SK-N-SH (cell line): ENCODE measurements at regions not wholly inside any gene's neighbourhood (a gene's known extent, or its start where the extent isn't known, plus 50 kb on each side); places are given as distances from the start of the nearest gene placed in this dataset.

ENCODE experiments used
- CTCF ChIA-PET: fragments of 300-600, 350-600 bp; formaldehyde crosslinking; extraction: SDS; loops from one replicate; lab custom pipeline; 2021; lab: Yijun Ruan, JAX
- POLR2A ChIA-PET: fragments of 350-600 bp; sonication (Branson Sonifier 250); formaldehyde crosslinking; extraction: SDS; loops from one replicate; lab custom pipeline; 2020; ENCODE audit warnings: antibody characterized with exemption, inconsistent platforms; lab: Yijun Ruan, JAX
- DNase-seq: peaks from one replicate; pipeline ENCODE4 v3.0.0; 2012
- H2AFZ ChIP-seq: fragments of 200-600 bp; sonication (generic); 2 replicates; pipeline ENCODE4 v1.8.1; 2016; ENCODE audit warnings: antibody characterized with exemption, mild to moderate bottlenecking, low read depth
- H3F3A ChIP-seq: fragments of 200-600 bp; sonication (generic); replicated peaks from 2 replicates; pipeline ENCODE3; 2016; ENCODE audit warnings: antibody characterized with exemption, mild to moderate bottlenecking; ENCODE audit not compliant: insufficient read depth
- H3K27ac ChIP-seq, 2 experiments: fragments of 200-500 bp in 1 of 2; fragments of 200-600 bp in 1 of 2; sonication (Bioruptor generic) in 1 of 2; sonication (generic), shearing (Covaris generic) in 1 of 2; 2 replicates each; pipeline versions ENCODE4 v1.5.1 to v1.6.1; 2014 to 2016; ENCODE audit warnings: low read depth in 2 of 2, inconsistent platforms in 1 of 2, low read length in 1 of 2, mild to moderate bottlenecking in 1 of 2, mixed read lengths in 1 of 2
- H3K27me3 ChIP-seq: fragments of 200-600 bp; sonication (generic), shearing (Covaris generic); 2 replicates; pipeline ENCODE4 v1.6.1; 2016; ENCODE audit warnings: mixed run types; ENCODE audit not compliant: insufficient read depth
- H3K36me3 ChIP-seq, 2 experiments: fragments of 200-500 bp in 1 of 2; fragments of 200-600 bp in 1 of 2; sonication (Bioruptor generic) in 1 of 2; sonication (generic) in 1 of 2; replicated peaks in 1 of 2; 2 replicates each; pipeline versions ENCODE3 to v1.5.1; 2014 to 2016; ENCODE audit warnings: low read length in 1 of 2, mild to moderate bottlenecking in 1 of 2; ENCODE audit not compliant: insufficient read depth in 2 of 2, control insufficient read depth in 1 of 2
- H3K4me1 ChIP-seq, 2 experiments: fragments of 200-500 bp in 1 of 2; fragments of 200-600 bp in 1 of 2; sonication (Bioruptor generic) in 1 of 2; sonication (generic), shearing (Covaris generic) in 1 of 2; 2 replicates each; pipeline versions ENCODE4 v1.5.1 to v1.6.1; 2014 to 2016; ENCODE audit warnings: low read depth in 1 of 2, low read length in 1 of 2, mixed run types in 1 of 2; ENCODE audit not compliant: insufficient read depth in 2 of 2, control insufficient read depth in 1 of 2
- H3K4me2 ChIP-seq: fragments of 200-600 bp; sonication (generic), shearing (Covaris generic); 2 replicates; pipeline ENCODE4 v1.6.1; 2017; ENCODE audit warnings: mixed run types
- H3K4me3 ChIP-seq, 2 experiments: fragments of 200-500 bp in 1 of 2; fragments of 200-600 bp in 1 of 2; sonication (Bioruptor generic) in 1 of 2; sonication (generic), shearing (Covaris generic) in 1 of 2; 2 replicates each; pipeline versions ENCODE4 v1.5.1 to v1.8.1; 2014 to 2016; ENCODE audit warnings: low read depth in 2 of 2, inconsistent platforms in 1 of 2, low read length in 1 of 2, mild to moderate bottlenecking in 1 of 2, mixed read lengths in 1 of 2, moderate library complexity in 1 of 2
- H3K79me2 ChIP-seq: fragments of 200-600 bp; sonication (generic); 2 replicates; pipeline ENCODE4 v1.8.1; 2017; ENCODE audit warnings: mild to moderate bottlenecking; ENCODE audit not compliant: insufficient read depth
- H3K9ac ChIP-seq: fragments of 200-600 bp; sonication (generic); 2 replicates; pipeline ENCODE4 v1.6.1; 2017; ENCODE audit warnings: mixed run types
- H3K9me2 ChIP-seq: fragments of 200-600 bp; sonication (generic); 2 replicates; pipeline ENCODE4 v1.6.1; 2017; ENCODE audit warnings: mixed run types
- H3K9me3 ChIP-seq: fragments of 200-600 bp; sonication (generic); 2 replicates; pipeline ENCODE4 v1.6.1; 2017; ENCODE audit warnings: mixed run types, mild to moderate bottlenecking, moderate library complexity
- H4K20me1 ChIP-seq: fragments of 200-600 bp; sonication (generic); 2 replicates; pipeline ENCODE4 v1.6.1; 2017; ENCODE audit warnings: mild to moderate bottlenecking, mixed run types; ENCODE audit not compliant: insufficient read depth
- CHD2 ChIP-seq: fragments of 150-350 bp; IDR thresholded peaks from 2 replicates; pipeline ENCODE4 v1.6.1; 2018; ENCODE audit warnings: low read length; ENCODE audit not compliant: partially characterized antibody
- ELF1 ChIP-seq: IDR thresholded peaks from 2 replicates; pipeline ENCODE4 v1.4.0; 2012
- EP300 ChIP-seq, 2 experiments: IDR thresholded peaks; 2 replicates each; pipeline versions ENCODE4 v1.4.0 to v1.6.1; 2012; ENCODE audit warnings: borderline replicate concordance in 1 of 2, low read depth in 1 of 2, low read length in 1 of 2
- FOXJ3 ChIP-seq: sonication (generic); formaldehyde crosslinking; IDR thresholded peaks from 2 replicates; pipeline ENCODE4 v1.5.1; 2020; ENCODE audit warnings: mild to moderate bottlenecking, missing genetic modification reagents
- GABPA ChIP-seq: IDR thresholded peaks from 2 replicates; pipeline ENCODE4 v1.4.0; 2012; ENCODE audit warnings: low read depth, mild to moderate bottlenecking
- GATA2 ChIP-seq: sonication (generic); formaldehyde crosslinking; IDR thresholded peaks from 2 replicates; pipeline ENCODE4 v1.5.0; 2020; ENCODE audit warnings: mild to moderate bottlenecking, missing genetic modification reagents
- JUND ChIP-seq: IDR thresholded peaks from 2 replicates; pipeline ENCODE4 v1.4.0; 2012
- MEF2A ChIP-seq: IDR thresholded peaks from 2 replicates; pipeline ENCODE4 v1.4.0; 2012; ENCODE audit warnings: low read depth, borderline replicate concordance
- NRF1 ChIP-seq: IDR thresholded peaks from 2 replicates; pipeline ENCODE4 v1.6.1; 2012; ENCODE audit warnings: low read depth, mild to moderate bottlenecking, low read length
- POLR2AphosphoS5 ChIP-seq: IDR thresholded peaks from 2 replicates; pipeline ENCODE4 v1.6.1; 2012; ENCODE audit warnings: low read depth, low read length
- RCOR1 ChIP-seq: fragments of 150-350 bp; IDR thresholded peaks from 2 replicates; pipeline ENCODE4 v1.6.1; 2017; ENCODE audit warnings: antibody characterized with exemption, low read length
- RFX5 ChIP-seq: IDR thresholded peaks from 2 replicates; pipeline ENCODE4 v1.6.1; 2012; ENCODE audit warnings: mild to moderate bottlenecking, improper control_type of control experiment, low read length
- SIN3A ChIP-seq: IDR thresholded peaks from 2 replicates; pipeline ENCODE4 v1.6.1; 2012; ENCODE audit warnings: low read depth, mild to moderate bottlenecking, low read length, moderate library complexity, borderline replicate concordance
- TAF1 ChIP-seq: IDR thresholded peaks from 2 replicates; pipeline ENCODE4 v1.6.1; 2012; ENCODE audit warnings: low read depth, mild to moderate bottlenecking, low read length, moderate library complexity, borderline replicate concordance
- TCF12 ChIP-seq: IDR thresholded peaks from 2 replicates; pipeline ENCODE4 v1.4.0; 2012
- WGBS: methylation state at CpG from one replicate; pipeline ENCODE4 v1.1.6; 2017; ENCODE audit warnings: low lambda C conversion rate; 5-methylcytosine and 5-hydroxymethylcytosine counted together
- TF ChIP-seq, protein P1 (sequence below): fragments of 150-350 bp; IDR thresholded peaks from 2 replicates; pipeline ENCODE4 v1.6.1; 2017; ENCODE audit warnings: antibody characterized with exemption, low read length, low read depth, borderline replicate concordance
- TF ChIP-seq, protein P2 (sequence below): fragments of 150-350 bp; IDR thresholded peaks from 2 replicates; pipeline ENCODE4 v1.6.1; 2016; ENCODE audit warnings: mild to moderate bottlenecking, low read depth, low read length

DNA sequence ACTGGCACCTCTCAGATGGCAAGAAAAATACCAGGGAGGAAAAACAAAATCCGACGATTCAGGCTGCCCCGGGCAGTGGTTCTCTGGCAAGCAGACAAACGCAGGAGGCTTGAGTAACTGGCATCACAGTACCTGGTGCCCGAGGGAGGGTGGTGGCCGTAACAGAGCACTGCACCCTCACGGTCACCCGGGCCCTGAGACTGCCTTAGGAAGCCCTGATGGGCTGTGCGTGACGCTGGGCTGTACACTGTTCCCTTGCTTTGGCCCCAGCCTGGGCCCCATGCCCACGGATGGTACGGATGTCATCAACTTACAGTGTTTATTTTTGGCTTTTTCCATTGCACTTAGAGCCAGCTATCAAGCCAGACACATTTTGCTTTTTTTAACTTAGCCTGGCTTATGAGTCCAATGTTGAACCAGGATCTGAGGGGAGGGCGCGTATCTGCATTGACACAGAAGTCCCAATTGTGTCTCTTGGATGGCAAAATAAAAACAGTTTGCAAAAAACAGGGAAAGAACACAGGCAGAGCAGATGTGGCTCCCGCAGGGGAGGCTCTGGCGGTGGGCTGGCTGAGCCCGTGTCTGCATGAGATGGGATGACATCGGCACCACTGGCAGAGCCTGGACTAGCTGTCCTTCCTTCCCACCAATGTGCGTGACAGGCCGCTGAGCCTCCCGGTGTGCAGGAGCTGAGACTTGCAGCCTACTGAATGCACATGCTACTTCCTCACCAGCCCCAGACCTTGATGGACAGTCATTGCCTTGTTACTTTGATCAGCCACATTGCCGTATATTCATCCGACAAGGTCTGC lies 287.7 kb downstream of the FOXL1 start:
- no peaks in the 10 kb centered on the region for H4K20me1 ChIP-seq
- H3K9ac ChIP-seq, result no peak overlapping the region
- TF ChIP-seq GATA2 (no peak), FOXJ3 (CRISPR knock-in tag) (no peak), EP300 (IDR thresholded peaks at IDR 0.05; ENCODE audit: borderline replicate concordance in 1 of 2, low read depth in 1 of 2, low read length in 1 of 2) (no peak), GABPA (no peak), CHD2 (no peak), TAF1 (no peak), RFX5 (no peak), MEF2A (no peak), RCOR1 (no peak), JUND (no peak), SIN3A (no peak), TCF12 (no peak), ELF1 (no peak), NRF1 (no peak), POLR2AphosphoS5 (no peak)
- TF ChIP-seq, protein P1, sequence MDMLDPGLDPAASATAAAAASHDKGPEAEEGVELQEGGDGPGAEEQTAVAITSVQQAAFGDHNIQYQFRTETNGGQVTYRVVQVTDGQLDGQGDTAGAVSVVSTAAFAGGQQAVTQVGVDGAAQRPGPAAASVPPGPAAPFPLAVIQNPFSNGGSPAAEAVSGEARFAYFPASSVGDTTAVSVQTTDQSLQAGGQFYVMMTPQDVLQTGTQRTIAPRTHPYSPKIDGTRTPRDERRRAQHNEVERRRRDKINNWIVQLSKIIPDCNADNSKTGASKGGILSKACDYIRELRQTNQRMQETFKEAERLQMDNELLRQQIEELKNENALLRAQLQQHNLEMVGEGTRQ, result no peak
- TF ChIP-seq, protein P2, sequence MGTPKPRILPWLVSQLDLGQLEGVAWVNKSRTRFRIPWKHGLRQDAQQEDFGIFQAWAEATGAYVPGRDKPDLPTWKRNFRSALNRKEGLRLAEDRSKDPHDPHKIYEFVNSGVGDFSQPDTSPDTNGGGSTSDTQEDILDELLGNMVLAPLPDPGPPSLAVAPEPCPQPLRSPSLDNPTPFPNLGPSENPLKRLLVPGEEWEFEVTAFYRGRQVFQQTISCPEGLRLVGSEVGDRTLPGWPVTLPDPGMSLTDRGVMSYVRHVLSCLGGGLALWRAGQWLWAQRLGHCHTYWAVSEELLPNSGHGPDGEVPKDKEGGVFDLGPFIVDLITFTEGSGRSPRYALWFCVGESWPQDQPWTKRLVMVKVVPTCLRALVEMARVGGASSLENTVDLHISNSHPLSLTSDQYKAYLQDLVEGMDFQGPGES, result no peak
- peaks cover 85% of the 10 kb centered on the region for H3K27me3 ChIP-seq
- no peaks in the 10 kb centered on the region for H3K36me3 ChIP-seq
- POLR2A ChIA-PET, result no interaction called here
- no peak overlapping the region for H3K27ac ChIP-seq
- H3K4me1 ChIP-seq, result no peaks in the 10 kb centered on the region
- H2AFZ ChIP-seq, result no peak overlapping the region
- CTCF ChIA-PET, result interaction anchor here (0.6 kb wide), 1 partner anchor 35 kb away, joined by 3 read pairs; no protein-coding TSS in a partner anchor
- no peaks in the 10 kb centered on the region for H3K9me2 ChIP-seq
- no peak overlapping the region; the same call in 1 of the 2 replicates for H3K4me2 ChIP-seq
- no peak for DNase-seq
- no peak overlapping the region for H3K4me3 ChIP-seq
- no peaks in the 10 kb centered on the region for H3F3A ChIP-seq
- H3K9me3 ChIP-seq, result no peaks in the 10 kb centered on the region
- WGBS, result 23% methylated on average over 15 of the region's 23 CpGs
- no peaks in the 10 kb centered on the region for H3K79me2 ChIP-seq
